Neural cell (in vitro differentiated cells): ENCODE measurements at regions not wholly inside any gene's neighbourhood (a gene's known extent, or its start where the extent isn't known, plus 50 kb on each side); places are given as distances from the start of the nearest gene placed in this dataset.

Experiments
- H2AFZ ChIP-seq: fragments of 200-600, 300-800 bp; sonication (generic), shearing (Covaris generic); 2 replicates; pipeline ENCODE4 v1.6.0; 2014; ENCODE audit warnings: low read depth, mild to moderate bottlenecking, antibody characterized with exemption, low read length, moderate library complexity
- H3F3A ChIP-seq: fragments of 200-600 bp; shearing (Covaris generic); 2 replicates; pipeline ENCODE4 v1.6.1; 2016; ENCODE audit warnings: mild to moderate bottlenecking, moderate library complexity, mixed read lengths, antibody characterized with exemption, low read length; ENCODE audit not compliant: insufficient read depth, poor library complexity, severe bottlenecking
- H3K27ac ChIP-seq: fragments of 200-600, 300-800 bp; sonication (generic), shearing (Covaris generic); 2 replicates; pipeline ENCODE4 v1.5.1; 2014; ENCODE audit warnings: mild to moderate bottlenecking, low read length, moderate library complexity
- H3K27me3 ChIP-seq: fragments of 300-800, 200-600 bp; sonication (generic), shearing (Covaris generic); 2 replicates; pipeline ENCODE4 v1.6.0; 2014; ENCODE audit warnings: mild to moderate bottlenecking, low read depth, low read length, moderate library complexity; ENCODE audit not compliant: insufficient read depth
- H3K36me3 ChIP-seq: fragments of 300-800, 200-600 bp; sonication (generic), shearing (Covaris generic); 2 replicates; pipeline ENCODE4 v1.5.1; 2014; ENCODE audit warnings: mild to moderate bottlenecking, antibody characterized with exemption, low read length, moderate library complexity; ENCODE audit not compliant: insufficient read depth
- H3K4me2 ChIP-seq: fragments of 300-800, 200-600 bp; sonication (generic), shearing (Covaris generic); 2 replicates; pipeline ENCODE4 v1.6.0; 2014; ENCODE audit warnings: mild to moderate bottlenecking, low read length
- H3K4me3 ChIP-seq: fragments of 300-800, 200-600 bp; sonication (generic), shearing (Covaris generic); 2 replicates; pipeline ENCODE4 v1.5.1; 2014; ENCODE audit warnings: mild to moderate bottlenecking, low read length, moderate library complexity
- H3K79me2 ChIP-seq: fragments of 200-600 bp; shearing (Covaris generic); replicated peaks from 2 replicates; pipeline ENCODE4 v1.6.0; 2014; ENCODE audit warnings: mild to moderate bottlenecking, low read length, moderate library complexity; ENCODE audit not compliant: insufficient read depth
- H3K9ac ChIP-seq: fragments of 300-800, 200-600 bp; sonication (generic), shearing (Covaris generic); 2 replicates; pipeline ENCODE4 v1.6.1; 2016; ENCODE audit warnings: mild to moderate bottlenecking, low read length, mixed read lengths
- H3K9me2 ChIP-seq: fragments of 200-600 bp; shearing (Covaris generic); 2 replicates; pipeline ENCODE4 v1.6.1; 2016; ENCODE audit warnings: mild to moderate bottlenecking, low read length, mixed read lengths; ENCODE audit not compliant: insufficient read depth
- H3K9me3 ChIP-seq: fragments of 200-600, 300-800 bp; sonication (generic), shearing (Covaris generic); 2 replicates; pipeline ENCODE4 v1.6.1; 2016; ENCODE audit warnings: mild to moderate bottlenecking, mixed run types, low read length, moderate library complexity, mixed read lengths
- H4K20me1 ChIP-seq: fragments of 200-600 bp; shearing (Covaris generic); 2 replicates; pipeline ENCODE4 v1.6.1; 2016; ENCODE audit warnings: mild to moderate bottlenecking, mixed run types; ENCODE audit not compliant: insufficient read depth
- EP300 ChIP-seq: fragments of 450-650 bp; conservative IDR thresholded peaks from 2 replicates; pipeline ENCODE4 v1.6.1; 2014; ENCODE audit warnings: antibody characterized with exemption, mild to moderate bottlenecking, moderate library complexity; ENCODE audit not compliant: poor library complexity, severe bottlenecking
- EZH2 ChIP-seq: fragments of 200-600, 300-800 bp; shearing (Covaris generic), sonication (generic); IDR thresholded peaks from 2 replicates; pipeline ENCODE4 v1.6.1; 2014; ENCODE audit warnings: antibody characterized with exemption, low read length, borderline replicate concordance, mild to moderate bottlenecking; ENCODE audit not compliant: insufficient read depth, poor library complexity, severe bottlenecking
- MXI1 ChIP-seq: fragments of 450-650 bp; conservative IDR thresholded peaks from 2 replicates; pipeline ENCODE4 v1.6.1; 2014; ENCODE audit warnings: antibody characterized with exemption, mild to moderate bottlenecking; ENCODE audit not compliant: poor library complexity, severe bottlenecking
- POLR2AphosphoS5 ChIP-seq: IDR thresholded peaks from 2 replicates; pipeline ENCODE4 v1.6.1; 2012
- RAD21 ChIP-seq: fragments of 450-650 bp; conservative IDR thresholded peaks from 2 replicates; pipeline ENCODE4 v1.6.1; 2014; ENCODE audit warnings: antibody characterized with exemption, mild to moderate bottlenecking, moderate library complexity
- REST ChIP-seq: IDR thresholded peaks from 2 replicates; pipeline ENCODE4 v1.6.1; 2012; ENCODE audit warnings: borderline replicate concordance
- SMC3 ChIP-seq: fragments of 450-650 bp; conservative IDR thresholded peaks from 2 replicates; pipeline ENCODE4 v1.6.1; 2014; ENCODE audit warnings: antibody characterized with exemption, mild to moderate bottlenecking, moderate library complexity; ENCODE audit not compliant: poor library complexity
- TAF1 ChIP-seq: IDR thresholded peaks from 2 replicates; pipeline ENCODE4 v1.6.1; 2012; ENCODE audit warnings: low read depth
- TF ChIP-seq, protein P1 (sequence below): fragments of 450-650 bp; IDR thresholded peaks from 2 replicates; pipeline ENCODE4 v1.5.1; 2014; ENCODE audit warnings: antibody characterized with exemption, mild to moderate bottlenecking, moderate library complexity; ENCODE audit not compliant: poor library complexity, severe bottlenecking

- Histone ChIP-seq H3K4me3 (no peak overlapping the region), H2AFZ (no peak overlapping the region), H3K27ac (no peak overlapping the region), H3K27me3 (no peaks in the 10 kb centered on the region), H3K9me3 (no peaks in the 10 kb centered on the region), H3K79me2 (no peaks in the 10 kb centered on the region), H3F3A (no peaks in the 10 kb centered on the region), H4K20me1 (no peaks in the 10 kb centered on the region), H3K4me2 (no peak overlapping the region), H3K9me2 (no peaks in the 10 kb centered on the region), H3K9ac (no peak overlapping the region), H3K36me3 (no peaks in the 10 kb centered on the region)
- TF ChIP-seq EP300 = no peak
- TF ChIP-seq SMC3 = no peak
- no peak for TF ChIP-seq EZH2
- TF ChIP-seq RAD21 = no peak
- no peak for TF ChIP-seq TAF1
- TF ChIP-seq, protein P1, sequence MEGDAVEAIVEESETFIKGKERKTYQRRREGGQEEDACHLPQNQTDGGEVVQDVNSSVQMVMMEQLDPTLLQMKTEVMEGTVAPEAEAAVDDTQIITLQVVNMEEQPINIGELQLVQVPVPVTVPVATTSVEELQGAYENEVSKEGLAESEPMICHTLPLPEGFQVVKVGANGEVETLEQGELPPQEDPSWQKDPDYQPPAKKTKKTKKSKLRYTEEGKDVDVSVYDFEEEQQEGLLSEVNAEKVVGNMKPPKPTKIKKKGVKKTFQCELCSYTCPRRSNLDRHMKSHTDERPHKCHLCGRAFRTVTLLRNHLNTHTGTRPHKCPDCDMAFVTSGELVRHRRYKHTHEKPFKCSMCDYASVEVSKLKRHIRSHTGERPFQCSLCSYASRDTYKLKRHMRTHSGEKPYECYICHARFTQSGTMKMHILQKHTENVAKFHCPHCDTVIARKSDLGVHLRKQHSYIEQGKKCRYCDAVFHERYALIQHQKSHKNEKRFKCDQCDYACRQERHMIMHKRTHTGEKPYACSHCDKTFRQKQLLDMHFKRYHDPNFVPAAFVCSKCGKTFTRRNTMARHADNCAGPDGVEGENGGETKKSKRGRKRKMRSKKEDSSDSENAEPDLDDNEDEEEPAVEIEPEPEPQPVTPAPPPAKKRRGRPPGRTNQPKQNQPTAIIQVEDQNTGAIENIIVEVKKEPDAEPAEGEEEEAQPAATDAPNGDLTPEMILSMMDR = no peak
- TF ChIP-seq POLR2AphosphoS5 = no peak
- no peak for TF ChIP-seq REST
- TF ChIP-seq MXI1 = no peak
Observed at GRCh38 chr7:36021917-36022550, 131.0 kb upstream of the EEPD1 start.

DNA sequence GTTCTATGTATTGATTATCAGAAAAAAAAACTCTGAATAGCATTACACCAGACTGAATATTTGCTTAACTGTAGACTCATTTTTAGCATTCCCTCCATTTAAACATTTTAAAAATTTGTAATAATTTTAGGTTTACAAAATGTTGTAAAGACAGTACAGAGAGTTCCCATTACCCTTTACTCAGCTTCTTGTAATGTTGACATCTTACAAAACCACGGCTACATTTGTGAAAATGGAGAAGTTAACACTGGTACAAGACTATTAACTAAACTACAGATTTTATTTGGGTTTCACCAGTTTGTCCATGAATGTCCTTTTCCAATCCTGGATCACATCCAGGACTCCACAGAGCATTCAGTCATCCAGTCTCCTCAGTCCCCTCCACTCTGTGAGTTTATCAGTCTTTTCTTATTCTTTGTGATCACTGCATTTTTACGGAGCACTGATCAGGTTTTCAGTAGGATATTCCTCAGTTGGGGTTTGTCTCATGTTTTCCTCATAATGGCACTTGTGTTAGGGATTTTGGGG is 130.0 kb upstream of the EEPD1 start:
- TF ChIP-seq EZH2 (no peak), TAF1 (no peak), EP300 (no peak), POLR2AphosphoS5 (no peak), SMC3 (no peak), REST (no peak), MXI1 (no peak), RAD21 (no peak)
- TF ChIP-seq, protein P1 = no peak
- no peaks in the 10 kb centered on the region for H3K36me3 ChIP-seq
- H4K20me1 ChIP-seq = no peaks in the 10 kb centered on the region
- H3K4me2 ChIP-seq = no peak overlapping the region
- no peaks in the 10 kb centered on the region for H3F3A ChIP-seq
- H3K4me3 ChIP-seq = no peak overlapping the region
- H3K27ac ChIP-seq = no peak overlapping the region
- no peak overlapping the region for H2AFZ ChIP-seq
- no peaks in the 10 kb centered on the region for H3K79me2 ChIP-seq
- no peaks in the 10 kb centered on the region for H3K9me2 ChIP-seq
- H3K27me3 ChIP-seq = no peaks in the 10 kb centered on the region
- H3K9ac ChIP-seq = no peak overlapping the region
- H3K9me3 ChIP-seq = no peaks in the 10 kb centered on the region
